ENCODE measurements at regions not wholly inside any gene's neighbourhood (a gene's known extent, or its start where the extent isn't known, plus 50 kb on each side); places are given as distances from the start of the nearest gene placed in this dataset.

GRCh38 chr1:185603158-185603557 lies 131.0 kb upstream of the HMCN1 start:
- TF ChIP-seq POLR2AphosphoS5 (IDR thresholded peaks at IDR 0.05) (no peak), POLR2A (IDR thresholded peaks at IDR 0.05) (no peak)

All from sigmoid colon (tissue), 4 donors.